Stimulated activated naive CD8-positive, alpha-beta T cell treated with anti-CD3 and anti-CD28 coated beads, Interleukin-15, Interleukin-2, amounts not matched to agents 100 ng/mL and 50 ng/mL, for 24 hours (primary cell): ENCODE measurements at regions not wholly inside any gene's neighbourhood (a gene's known extent, or its start where the extent isn't known, plus 50 kb on each side); places are given as distances from the start of the nearest gene placed in this dataset.

Source experiments
- H3K27ac Mint-ChIP-seq: one replicate; pipeline ENCODE4 v1.8.0; 2021; ENCODE audit warnings: mild to moderate bottlenecking, mixed read lengths
- H3K27me3 Mint-ChIP-seq: one replicate; pipeline ENCODE4 v1.8.0; 2021; ENCODE audit warnings: mixed read lengths
- H3K36me3 Mint-ChIP-seq: one replicate; pipeline ENCODE4 v1.8.0; 2021; ENCODE audit warnings: low read depth, mixed read lengths
- H3K4me1 Mint-ChIP-seq: one replicate; pipeline ENCODE4 v1.8.0; 2021; ENCODE audit warnings: low read depth, mixed read lengths
- H3K4me3 Mint-ChIP-seq: one replicate; pipeline ENCODE4 v1.8.0; 2021; ENCODE audit warnings: mild to moderate bottlenecking, mixed read lengths
- H3K9me3 Mint-ChIP-seq: one replicate; pipeline ENCODE4 v1.8.0; 2021; ENCODE audit warnings: mixed read lengths

DNA sequence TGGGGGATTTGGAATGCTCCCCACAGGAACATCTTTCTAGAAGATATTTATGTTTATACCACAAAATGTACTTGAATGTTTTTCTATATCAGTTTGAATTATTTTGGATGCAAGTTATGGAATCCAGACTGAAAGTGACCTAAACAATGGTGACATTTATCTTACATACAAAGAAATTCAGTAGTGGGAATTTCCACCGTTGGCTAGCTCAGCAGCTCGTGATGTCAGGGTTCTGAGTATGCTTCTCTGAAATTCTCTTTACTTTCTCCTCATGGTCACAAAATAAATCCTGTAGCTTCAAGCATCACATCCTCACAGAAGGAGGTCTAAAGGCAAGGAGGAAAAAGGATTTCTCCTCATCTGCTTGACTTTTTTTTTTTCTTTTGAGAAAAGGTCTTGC is 105.3 kb downstream of the AKAIN1 start:
- H3K36me3 Mint-ChIP-seq = no peaks in the 10 kb centered on the region
- H3K4me3 Mint-ChIP-seq = no peak overlapping the region
- no peak overlapping the region for H3K27ac Mint-ChIP-seq
- peaks cover 3% of the 10 kb centered on the region for H3K9me3 Mint-ChIP-seq
- no peaks in the 10 kb centered on the region for H3K4me1 Mint-ChIP-seq
- H3K27me3 Mint-ChIP-seq = no peaks in the 10 kb centered on the region

DNA sequence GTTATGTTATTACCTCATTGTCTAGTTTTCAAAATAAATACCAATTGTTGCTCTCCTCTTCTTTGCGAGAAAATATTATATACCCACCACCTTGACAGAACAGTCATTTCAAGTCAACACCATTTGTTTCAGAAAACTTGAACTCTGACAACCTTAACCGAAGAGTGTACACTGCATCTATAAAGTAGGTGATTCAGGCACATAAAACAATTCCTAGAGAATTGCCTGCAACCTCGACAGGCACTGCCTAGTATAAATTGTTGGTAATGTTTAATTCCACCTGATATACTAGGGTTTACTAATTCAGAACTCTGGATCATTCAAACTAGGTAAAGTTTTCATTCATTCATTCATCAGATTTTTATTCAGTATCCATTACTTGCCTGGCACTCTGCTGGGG is 121.8 kb downstream of the AKAIN1 start:
- H3K36me3 Mint-ChIP-seq = no peaks in the 10 kb centered on the region
- no peak overlapping the region for H3K27ac Mint-ChIP-seq
- H3K27me3 Mint-ChIP-seq = no peaks in the 10 kb centered on the region
- H3K9me3 Mint-ChIP-seq = no peaks in the 10 kb centered on the region
- no peak overlapping the region for H3K4me3 Mint-ChIP-seq
- H3K4me1 Mint-ChIP-seq = no peaks in the 10 kb centered on the region

DNA sequence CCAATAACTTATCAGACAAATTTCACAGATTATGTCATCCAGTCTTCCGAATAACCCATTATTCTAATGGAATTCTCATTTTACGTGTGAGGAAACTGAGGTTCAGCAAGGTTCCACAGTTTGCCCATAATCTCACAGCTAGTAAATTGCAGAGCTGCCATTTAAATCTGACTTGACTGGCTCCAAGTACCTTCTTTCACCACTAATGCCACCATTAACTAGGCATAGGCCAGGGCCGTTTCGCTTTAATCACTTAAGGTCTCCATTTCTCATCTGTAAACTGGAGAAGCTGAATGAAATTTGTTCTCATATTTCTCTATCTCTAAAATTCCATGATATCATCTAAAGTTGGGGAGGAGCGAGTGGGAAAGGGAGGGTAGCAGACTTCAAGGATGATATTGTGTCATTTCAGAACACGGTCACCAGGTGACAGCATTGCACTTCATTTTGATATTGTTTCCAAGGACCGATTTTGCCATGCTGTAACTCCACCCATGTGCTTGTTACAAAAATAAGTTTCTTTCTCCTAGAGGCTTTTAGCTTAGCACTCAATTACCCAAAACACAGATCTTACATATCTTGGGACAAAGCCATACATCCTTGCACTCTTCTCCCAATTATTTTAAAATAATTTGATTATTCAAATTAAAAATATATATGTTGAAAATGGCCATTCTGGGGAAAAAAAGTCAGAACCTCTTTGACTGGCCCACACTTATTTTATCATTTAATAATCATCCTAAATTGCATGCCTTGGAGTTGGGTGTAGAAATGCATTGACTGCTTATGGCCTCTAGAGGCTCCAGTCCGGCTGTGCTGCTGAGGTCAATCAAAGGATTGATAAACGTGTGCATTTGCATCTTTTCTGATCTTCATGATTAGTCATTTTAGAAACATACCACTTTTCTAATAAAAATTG is 123.8 kb downstream of the AKAIN1 start:
- H3K36me3 Mint-ChIP-seq = no peaks in the 10 kb centered on the region
- H3K9me3 Mint-ChIP-seq = no peaks in the 10 kb centered on the region
- no peak overlapping the region for H3K4me3 Mint-ChIP-seq
- no peak overlapping the region for H3K27ac Mint-ChIP-seq
- no peaks in the 10 kb centered on the region for H3K4me1 Mint-ChIP-seq
- no peaks in the 10 kb centered on the region for H3K27me3 Mint-ChIP-seq

DNA sequence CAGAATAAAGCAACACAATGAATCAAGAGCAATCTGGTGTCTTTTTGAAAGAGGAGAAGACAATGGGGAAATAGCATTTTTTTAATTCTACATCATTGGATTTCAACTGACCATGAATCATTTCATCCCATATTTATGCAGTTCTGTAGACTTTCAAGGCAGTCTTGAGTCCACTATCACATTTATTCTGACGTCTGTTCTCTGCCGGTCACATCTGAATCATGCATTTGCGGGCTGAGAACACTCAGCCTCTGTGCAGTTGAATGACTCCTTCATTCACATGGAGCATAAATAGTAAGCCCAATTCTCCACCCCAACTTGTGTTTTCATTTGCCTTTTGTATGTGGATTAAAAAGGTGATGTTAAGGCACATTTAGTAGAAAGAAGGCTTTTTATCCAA is 128.2 kb downstream of the AKAIN1 start:
- H3K27me3 Mint-ChIP-seq = no peaks in the 10 kb centered on the region
- no peaks in the 10 kb centered on the region for H3K36me3 Mint-ChIP-seq
- no peak overlapping the region for H3K27ac Mint-ChIP-seq
- H3K4me1 Mint-ChIP-seq = no peaks in the 10 kb centered on the region
- H3K4me3 Mint-ChIP-seq = no peak overlapping the region
- no peaks in the 10 kb centered on the region for H3K9me3 Mint-ChIP-seq

DNA sequence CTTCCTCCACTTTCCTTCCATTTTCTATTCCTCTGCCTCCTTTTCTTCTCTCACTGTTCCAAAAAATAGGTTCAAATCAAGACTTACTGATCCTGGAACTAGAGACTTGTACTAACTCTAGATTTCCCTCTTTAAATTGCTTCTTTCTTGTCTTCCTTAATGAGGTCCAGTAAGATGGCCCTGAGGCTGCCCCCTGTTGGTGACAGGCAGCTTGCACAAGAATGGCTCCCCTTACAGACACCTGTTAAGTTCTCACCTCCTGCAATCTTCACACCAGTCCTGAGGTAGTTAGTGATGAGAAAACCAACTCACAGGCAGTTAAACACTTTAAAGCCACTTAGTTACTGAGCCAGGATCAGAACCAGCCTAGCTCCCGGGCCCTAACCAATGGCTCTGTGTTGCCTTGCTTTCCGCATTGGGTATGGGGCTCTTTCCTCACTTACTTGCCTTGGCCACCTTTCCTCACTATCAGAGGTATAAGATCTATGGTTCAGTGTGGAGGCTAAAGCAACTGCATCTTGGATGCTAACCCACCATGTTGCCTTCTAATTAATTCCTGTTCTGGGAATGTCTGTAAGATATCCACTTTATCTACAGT is 130.6 kb downstream of the AKAIN1 start:
- no peak overlapping the region for H3K27ac Mint-ChIP-seq

DNA sequence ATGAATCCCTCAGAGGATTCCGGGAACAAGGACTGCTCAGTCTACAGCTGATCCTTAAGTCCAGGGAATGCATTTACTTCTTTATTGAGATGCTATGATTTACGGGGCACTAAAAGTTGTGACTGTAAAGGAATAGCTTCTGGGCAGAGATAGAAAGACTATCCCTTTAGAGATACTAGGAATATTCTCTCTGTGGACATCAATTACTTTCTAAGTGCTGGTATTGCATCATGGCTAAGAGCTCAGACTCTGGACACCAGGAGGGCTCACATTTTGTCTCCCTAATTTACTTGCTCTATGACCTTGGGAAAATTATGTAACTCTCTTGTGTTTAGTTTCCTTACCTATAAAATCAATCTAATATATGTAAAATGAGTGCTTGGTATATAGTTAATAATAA is 131.4 kb downstream of the AKAIN1 start:
- H3K27ac Mint-ChIP-seq = no peak overlapping the region
- H3K36me3 Mint-ChIP-seq = no peaks in the 10 kb centered on the region
- H3K4me1 Mint-ChIP-seq = no peaks in the 10 kb centered on the region
- H3K9me3 Mint-ChIP-seq = no peaks in the 10 kb centered on the region
- no peak overlapping the region for H3K4me3 Mint-ChIP-seq
- no peaks in the 10 kb centered on the region for H3K27me3 Mint-ChIP-seq

More for the DNA sequence above, 130.6 kb downstream of the AKAIN1 start:
- H3K9me3 Mint-ChIP-seq = no peaks in the 10 kb centered on the region
- H3K36me3 Mint-ChIP-seq = no peaks in the 10 kb centered on the region
- no peak overlapping the region for H3K4me3 Mint-ChIP-seq
- H3K27me3 Mint-ChIP-seq = no peaks in the 10 kb centered on the region
- no peaks in the 10 kb centered on the region for H3K4me1 Mint-ChIP-seq

DNA sequence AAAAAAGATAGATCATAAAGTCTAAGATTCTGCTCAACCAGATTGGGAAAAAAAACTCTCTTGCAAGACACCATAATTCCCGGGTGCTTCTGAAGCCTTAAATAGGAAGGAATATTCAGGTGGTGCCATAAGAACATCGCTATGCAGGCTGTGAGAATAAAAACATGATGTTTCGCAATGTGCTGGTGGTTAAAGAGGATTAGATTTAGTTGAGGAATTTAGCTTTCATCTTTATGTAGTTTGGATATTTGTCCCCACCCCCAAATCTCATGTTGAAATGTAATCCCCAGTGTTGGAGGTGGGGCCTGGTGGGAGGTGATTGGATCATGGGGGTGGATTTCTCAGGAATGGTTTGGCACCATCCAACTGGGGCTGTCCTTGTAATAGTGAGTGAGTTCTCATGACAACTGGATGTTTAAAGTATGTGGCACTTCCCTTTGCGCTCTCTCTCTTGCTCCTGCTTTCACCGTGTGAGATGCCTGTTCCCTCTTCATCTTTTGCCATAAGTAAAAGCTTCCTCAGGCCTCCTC is 132.2 kb downstream of the AKAIN1 start:
- Mint-ChIP-seq H3K4me1 (no peaks in the 10 kb centered on the region), H3K4me3 (no peak overlapping the region), H3K27ac (no peak overlapping the region), H3K36me3 (no peaks in the 10 kb centered on the region), H3K27me3 (no peaks in the 10 kb centered on the region), H3K9me3 (no peaks in the 10 kb centered on the region)

DNA sequence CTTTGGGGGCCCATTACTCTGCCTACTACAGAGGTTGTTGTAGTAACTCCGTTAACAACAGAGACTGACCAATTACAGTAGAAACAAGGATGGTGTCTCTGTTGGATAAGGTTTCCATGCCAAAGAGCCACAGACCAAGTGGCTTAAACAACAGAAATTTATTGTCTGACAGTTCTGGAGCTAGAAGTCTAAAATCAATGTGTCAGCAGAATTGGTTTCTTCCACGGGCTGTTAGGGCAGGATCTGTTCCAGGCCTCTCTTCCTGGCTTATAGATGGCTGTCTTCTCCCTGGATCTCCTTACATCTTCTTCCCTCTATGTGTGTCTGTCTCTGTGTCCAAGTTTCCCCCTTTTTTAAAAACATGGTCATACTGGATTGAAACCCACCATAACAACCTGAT is 135.3 kb downstream of the AKAIN1 start:
- Mint-ChIP-seq H3K36me3 (no peaks in the 10 kb centered on the region), H3K4me3 (no peak overlapping the region), H3K27ac (no peak overlapping the region), H3K9me3 (no peaks in the 10 kb centered on the region), H3K27me3 (no peaks in the 10 kb centered on the region), H3K4me1 (peaks cover 17% of the 10 kb centered on the region)

DNA sequence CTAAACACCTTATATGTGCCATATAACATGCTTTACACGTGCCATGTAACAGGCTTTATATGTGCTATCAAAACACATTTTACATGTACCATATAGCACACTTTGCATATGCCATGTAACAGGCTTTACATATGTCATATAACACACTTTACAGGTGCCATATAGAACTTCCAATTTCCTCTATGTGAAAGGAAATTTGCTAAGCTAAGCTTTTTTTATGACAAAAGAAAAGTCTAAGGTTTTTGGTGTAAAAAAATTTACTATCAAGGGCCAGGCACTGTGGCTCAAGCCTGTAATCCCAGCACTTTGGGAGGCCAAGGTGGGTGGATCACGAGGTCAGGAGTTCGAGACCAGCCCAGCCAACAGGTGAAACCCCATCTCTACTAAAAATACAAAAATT is 136.5 kb downstream of the AKAIN1 start:
- no peaks in the 10 kb centered on the region for H3K27me3 Mint-ChIP-seq
- no peaks in the 10 kb centered on the region for H3K36me3 Mint-ChIP-seq
- H3K27ac Mint-ChIP-seq = no peak overlapping the region
- H3K4me1 Mint-ChIP-seq = peaks cover 17% of the 10 kb centered on the region
- no peak overlapping the region for H3K4me3 Mint-ChIP-seq
- no peaks in the 10 kb centered on the region for H3K9me3 Mint-ChIP-seq

DNA sequence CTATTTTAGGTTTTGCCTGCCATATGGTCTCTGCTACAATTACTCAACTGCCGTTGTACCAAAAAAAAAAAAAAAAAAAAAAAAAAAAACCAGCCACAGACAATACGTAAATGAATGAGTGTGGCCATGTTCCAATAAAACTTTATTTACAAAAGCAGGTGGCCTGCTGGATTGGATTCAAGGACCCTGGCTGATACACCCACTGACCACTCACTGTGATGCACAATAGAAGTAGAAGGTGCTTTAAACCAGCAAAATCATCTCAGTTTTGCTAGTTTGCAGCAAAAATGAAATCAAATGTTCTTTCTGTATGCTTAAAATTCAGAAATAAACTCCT is 137.4 kb downstream of the AKAIN1 start:
- Mint-ChIP-seq H3K4me3 (no peak overlapping the region), H3K9me3 (no peaks in the 10 kb centered on the region), H3K36me3 (no peaks in the 10 kb centered on the region), H3K4me1 (peaks cover 17% of the 10 kb centered on the region), H3K27ac (no peak overlapping the region), H3K27me3 (no peaks in the 10 kb centered on the region)

DNA sequence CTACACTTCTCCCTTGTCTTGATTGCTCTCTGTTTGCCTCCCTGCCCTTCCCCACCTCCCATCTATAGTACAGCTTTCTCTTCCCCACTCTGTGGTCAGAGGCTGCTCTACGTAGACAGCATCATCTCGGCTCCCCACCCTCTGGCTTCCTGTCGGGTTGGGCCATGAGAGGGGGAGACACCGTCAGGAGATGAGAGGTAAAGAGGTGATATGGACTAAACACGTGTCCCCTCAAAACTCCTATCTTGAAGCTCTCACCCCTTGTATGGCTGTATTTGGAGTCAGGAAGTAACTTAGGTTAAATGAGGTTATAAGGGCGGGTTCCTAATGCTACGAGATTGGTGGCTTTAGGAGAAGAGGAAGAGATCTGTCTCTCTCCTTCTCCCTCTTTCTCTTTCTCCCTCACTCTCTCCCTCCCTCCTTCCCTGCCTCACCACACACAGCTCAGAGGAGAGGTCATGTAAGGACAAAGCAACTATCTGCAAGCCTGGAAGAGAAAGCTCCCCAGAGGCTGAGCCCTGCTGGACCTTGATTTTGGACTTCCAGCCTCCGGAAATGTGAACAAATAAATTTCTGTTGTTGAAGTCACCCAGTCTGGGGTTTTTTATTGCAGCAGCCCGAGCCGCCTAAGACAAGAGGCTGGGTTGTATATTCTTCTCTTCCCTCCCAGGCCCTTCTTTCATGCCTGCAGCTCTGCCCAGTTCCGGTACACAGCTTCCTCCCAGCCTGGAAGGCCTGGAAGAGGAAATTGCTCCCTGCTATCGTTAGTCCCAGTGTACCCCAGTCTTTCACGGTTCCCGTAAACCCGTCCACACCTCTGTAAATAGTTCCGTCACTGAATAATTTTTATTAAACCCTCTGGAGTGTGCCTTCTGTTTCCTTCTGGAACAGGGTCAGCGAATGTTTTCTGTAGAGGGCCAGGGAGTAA is 138.0 kb downstream of the AKAIN1 start:
- Mint-ChIP-seq H3K27ac (peak overlapping the region; percentile 2), H3K36me3 (no peaks in the 10 kb centered on the region), H3K27me3 (no peaks in the 10 kb centered on the region), H3K9me3 (no peaks in the 10 kb centered on the region), H3K4me3 (peak overlapping the region; percentile 19), H3K4me1 (peaks cover 17% of the 10 kb centered on the region)

DNA sequence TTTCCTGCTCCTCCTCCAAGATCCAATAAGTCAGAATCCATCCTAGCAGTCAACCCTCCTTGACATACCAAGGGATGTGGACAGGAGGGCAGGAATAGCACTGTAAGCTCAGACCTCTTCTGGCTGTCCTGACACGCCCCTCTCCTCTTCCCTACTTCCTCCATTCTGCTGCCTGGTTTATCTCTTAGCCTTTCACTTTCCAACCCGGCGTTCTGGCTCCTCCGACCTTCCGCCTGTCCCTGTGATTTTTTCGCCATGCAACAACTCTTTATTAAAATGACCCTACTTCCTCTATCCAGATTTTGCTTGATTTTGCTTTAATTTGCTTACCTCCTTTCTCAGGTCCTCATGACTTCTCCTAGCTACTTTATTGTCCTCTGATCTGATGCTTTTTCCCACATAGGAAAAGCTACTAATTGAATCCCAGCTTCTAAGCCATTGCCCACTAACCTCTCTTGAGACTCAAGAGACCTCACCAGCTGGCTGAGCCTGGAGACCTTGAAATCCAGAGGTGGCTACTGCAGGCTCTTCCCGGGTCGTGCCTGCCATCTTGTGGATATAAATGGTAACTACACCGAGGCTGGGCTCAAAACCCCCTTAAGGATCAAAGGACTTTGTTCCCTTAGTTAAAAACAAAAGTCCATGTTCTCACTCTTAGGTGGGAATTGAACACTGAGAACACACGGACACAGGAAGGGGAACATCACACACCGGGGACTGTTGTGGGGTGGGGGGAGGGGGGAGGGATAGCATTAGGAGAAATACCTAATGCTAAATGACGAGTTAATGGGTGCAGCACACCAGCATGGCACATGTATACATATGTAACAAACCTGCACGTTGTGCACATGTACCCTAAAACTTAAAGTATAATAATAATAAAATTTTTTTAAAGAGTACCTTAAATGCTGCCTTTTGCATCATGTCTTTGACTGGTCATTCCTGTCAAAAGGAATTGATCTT is 139.4 kb downstream of the AKAIN1 start:
- Mint-ChIP-seq H3K4me3 (no peak overlapping the region), H3K27ac (no peak overlapping the region), H3K4me1 (peaks cover 17% of the 10 kb centered on the region), H3K27me3 (no peaks in the 10 kb centered on the region), H3K36me3 (no peaks in the 10 kb centered on the region), H3K9me3 (no peaks in the 10 kb centered on the region)

DNA sequence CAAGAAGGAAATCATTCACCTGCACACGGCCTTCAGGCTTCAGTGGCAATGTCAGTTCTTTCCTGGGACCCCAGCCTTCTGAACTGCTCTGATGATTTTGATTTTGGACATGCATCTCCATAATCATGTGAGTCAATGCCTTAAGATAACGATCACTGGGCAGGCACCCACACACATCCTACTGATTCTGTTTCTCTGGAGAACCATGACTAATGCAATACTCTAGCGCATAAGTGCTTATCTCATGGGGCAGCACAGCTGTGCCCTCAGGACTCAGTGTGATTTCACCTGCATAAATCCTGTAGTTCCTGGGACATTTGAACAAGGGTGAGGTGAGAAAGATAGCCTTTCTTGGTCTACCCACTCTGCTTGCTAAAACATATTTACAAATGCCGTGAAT is 144.6 kb downstream of the AKAIN1 start:
- Mint-ChIP-seq H3K4me3 (no peak overlapping the region), H3K27ac (no peak overlapping the region), H3K36me3 (no peaks in the 10 kb centered on the region), H3K9me3 (no peaks in the 10 kb centered on the region), H3K4me1 (peaks cover under 1% of the 10 kb centered on the region), H3K27me3 (no peaks in the 10 kb centered on the region)

DNA sequence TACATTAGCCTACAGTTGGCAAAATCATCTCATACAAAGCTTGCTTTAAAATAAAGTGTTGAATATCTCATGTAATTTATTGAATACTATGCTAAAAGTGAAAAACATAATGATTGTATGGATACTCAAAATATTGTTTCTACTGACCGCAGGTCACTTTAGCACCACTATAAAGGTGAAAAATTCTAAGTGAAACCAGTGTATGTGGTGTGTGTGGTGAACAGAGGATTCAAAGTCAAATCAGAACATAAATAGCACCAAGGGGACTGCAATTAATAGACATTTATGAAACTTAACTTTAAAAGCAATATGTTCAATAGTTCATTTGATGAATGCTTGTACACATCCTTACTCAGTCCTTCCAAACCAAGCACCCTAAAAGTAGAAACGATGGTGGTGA is 145.8 kb downstream of the AKAIN1 start:
- Mint-ChIP-seq H3K27ac (no peak overlapping the region), H3K36me3 (no peaks in the 10 kb centered on the region), H3K4me1 (no peaks in the 10 kb centered on the region), H3K27me3 (no peaks in the 10 kb centered on the region), H3K4me3 (no peak overlapping the region), H3K9me3 (no peaks in the 10 kb centered on the region)
